Activated T-helper 1 cell treated with anti-CD3 and anti-CD28 coated beads, Interleukin-12 subunit alpha, Interleukin-12 subunit beta, Interleukin-2, Interleukin-4 antibody, amounts not matched to agents 30 ng/mL and 10 ng/mL and 1 ng/mL, durations not matched to agents 14 hours and 24 hours and 36 hours (primary cell): ENCODE measurements at regions not wholly inside any gene's neighbourhood (a gene's known extent, or its start where the extent isn't known, plus 50 kb on each side); places are given as distances from the start of the nearest gene placed in this dataset.
"Not testable (repeated sequence)": the region's sequence is repeated elsewhere in the genome, so short reads cannot be mapped to it uniquely, and the experiment has no call there.

Experiments
- DNase-seq: peaks from one replicate; pipeline ENCODE4 v3.0.0; 2021; ENCODE audit warnings: low spot score
- H3K27ac Mint-ChIP-seq: one replicate; pipeline ENCODE4 v1.8.0; 2021; ENCODE audit warnings: mild to moderate bottlenecking, mixed read lengths
- H3K27me3 Mint-ChIP-seq: one replicate; pipeline ENCODE4 v1.8.0; 2022; ENCODE audit warnings: mild to moderate bottlenecking, moderate library complexity, mixed read lengths; ENCODE audit not compliant: insufficient read depth
- H3K36me3 Mint-ChIP-seq: one replicate; pipeline ENCODE4 v1.8.0; 2021; ENCODE audit warnings: low read depth, mixed read lengths
- H3K4me1 Mint-ChIP-seq: one replicate; pipeline ENCODE4 v1.8.0; 2021; ENCODE audit warnings: low read depth, mixed read lengths
- H3K4me3 Mint-ChIP-seq: one replicate; pipeline ENCODE4 v1.8.0; 2021; ENCODE audit warnings: mild to moderate bottlenecking, moderate library complexity, mixed read lengths
- H3K9me3 Mint-ChIP-seq: one replicate; pipeline ENCODE4 v1.8.0; 2021; ENCODE audit warnings: mixed read lengths
- intact Hi-C: fragments of 100-400 bp; cut with micrococcal nuclease; formaldehyde crosslinking; loops from one replicate; pipeline ENCODE4 v1.15.1; 2024

DNA sequence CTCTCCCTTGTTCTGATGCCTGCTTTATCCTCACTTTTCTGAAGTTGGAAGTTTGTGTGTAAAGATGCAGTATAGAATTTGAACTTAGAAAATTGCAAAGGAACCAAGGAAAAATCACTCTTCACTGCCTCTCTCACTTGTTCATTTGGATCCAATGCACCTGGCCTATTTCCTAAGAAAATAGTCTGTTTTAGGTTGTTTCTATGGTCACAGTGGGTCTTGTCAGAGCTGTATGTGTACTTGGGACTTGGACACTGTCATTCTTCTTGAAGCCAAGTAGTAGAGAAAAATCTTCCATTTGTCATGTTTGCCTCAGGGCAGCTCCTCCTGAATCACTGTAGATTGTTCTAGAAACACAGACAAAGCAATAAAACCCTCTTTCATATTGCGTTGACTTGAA is 80.3 kb upstream of the SESTD1 start:
- peaks cover 2% of the 10 kb centered on the region for H3K27me3 Mint-ChIP-seq
- no peaks in the 10 kb centered on the region for H3K36me3 Mint-ChIP-seq
- H3K4me3 Mint-ChIP-seq: no peak overlapping the region
- DNase-seq: no peak
- intact Hi-C loops: no loop called here
- H3K4me1 Mint-ChIP-seq: no peaks in the 10 kb centered on the region
- no peak overlapping the region for H3K27ac Mint-ChIP-seq
- H3K9me3 Mint-ChIP-seq: no peaks in the 10 kb centered on the region

DNA sequence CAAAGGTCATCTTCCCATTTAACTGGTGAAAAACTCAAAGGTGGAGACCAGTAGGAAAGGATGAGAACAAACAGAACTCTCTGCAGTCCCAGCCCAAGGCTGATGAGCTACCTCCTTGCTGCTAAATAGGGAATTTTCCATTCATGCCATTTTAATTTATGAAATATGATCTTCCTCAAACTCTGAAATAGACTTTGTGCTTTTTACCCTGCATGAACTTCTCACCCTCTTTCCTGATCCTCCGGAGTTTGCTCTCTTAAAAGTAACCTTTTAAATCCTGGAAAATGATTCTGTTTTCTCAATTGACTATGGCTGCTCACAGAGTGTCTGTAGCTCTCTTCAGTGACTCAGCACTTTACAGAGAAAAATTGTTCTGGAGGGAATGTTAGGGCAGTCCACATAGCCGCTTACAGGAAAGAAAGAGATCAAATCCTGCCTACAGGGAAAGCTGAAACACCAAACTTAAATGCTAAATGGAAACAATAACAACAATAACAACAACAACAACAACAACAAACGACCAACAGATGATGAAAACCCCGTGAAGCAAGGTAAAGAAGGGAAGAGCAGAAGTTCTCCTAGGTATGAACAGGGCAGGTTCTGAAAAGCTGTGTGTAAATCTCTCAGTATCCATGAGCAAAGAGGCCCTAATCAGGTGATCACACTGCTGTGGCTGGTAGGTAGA is 79.8 kb upstream of the SESTD1 start:
- H3K36me3 Mint-ChIP-seq: no peaks in the 10 kb centered on the region
- DNase-seq: no peak
- H3K9me3 Mint-ChIP-seq: no peaks in the 10 kb centered on the region
- no peaks in the 10 kb centered on the region for H3K4me1 Mint-ChIP-seq
- intact Hi-C loops: no loop called here
- peaks cover 2% of the 10 kb centered on the region for H3K27me3 Mint-ChIP-seq
- H3K27ac Mint-ChIP-seq: no peak overlapping the region
- H3K4me3 Mint-ChIP-seq: no peak overlapping the region

DNA sequence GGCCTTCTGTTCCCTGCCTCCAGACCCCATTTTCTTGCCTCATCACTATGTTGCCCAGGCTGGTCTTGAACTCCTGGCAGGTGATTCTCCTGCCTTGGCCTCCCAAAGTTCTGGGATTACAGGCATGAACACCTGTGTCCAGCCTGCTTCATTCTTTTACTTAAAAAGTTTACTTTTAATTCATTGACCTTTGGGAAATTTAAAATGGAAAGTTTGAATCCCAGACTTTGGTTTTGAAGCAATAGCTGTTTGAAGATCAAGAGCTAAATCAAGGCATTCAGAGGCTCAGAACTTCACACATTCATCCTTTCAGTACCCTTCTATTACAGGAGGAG is 79.3 kb upstream of the SESTD1 start:
- H3K9me3 Mint-ChIP-seq: no peaks in the 10 kb centered on the region
- intact Hi-C loops: no loop called here
- no peak for DNase-seq
- H3K27ac Mint-ChIP-seq: no peak overlapping the region
- H3K27me3 Mint-ChIP-seq: peaks cover 2% of the 10 kb centered on the region
- H3K36me3 Mint-ChIP-seq: no peaks in the 10 kb centered on the region
- no peaks in the 10 kb centered on the region for H3K4me1 Mint-ChIP-seq
- no peak overlapping the region for H3K4me3 Mint-ChIP-seq

DNA sequence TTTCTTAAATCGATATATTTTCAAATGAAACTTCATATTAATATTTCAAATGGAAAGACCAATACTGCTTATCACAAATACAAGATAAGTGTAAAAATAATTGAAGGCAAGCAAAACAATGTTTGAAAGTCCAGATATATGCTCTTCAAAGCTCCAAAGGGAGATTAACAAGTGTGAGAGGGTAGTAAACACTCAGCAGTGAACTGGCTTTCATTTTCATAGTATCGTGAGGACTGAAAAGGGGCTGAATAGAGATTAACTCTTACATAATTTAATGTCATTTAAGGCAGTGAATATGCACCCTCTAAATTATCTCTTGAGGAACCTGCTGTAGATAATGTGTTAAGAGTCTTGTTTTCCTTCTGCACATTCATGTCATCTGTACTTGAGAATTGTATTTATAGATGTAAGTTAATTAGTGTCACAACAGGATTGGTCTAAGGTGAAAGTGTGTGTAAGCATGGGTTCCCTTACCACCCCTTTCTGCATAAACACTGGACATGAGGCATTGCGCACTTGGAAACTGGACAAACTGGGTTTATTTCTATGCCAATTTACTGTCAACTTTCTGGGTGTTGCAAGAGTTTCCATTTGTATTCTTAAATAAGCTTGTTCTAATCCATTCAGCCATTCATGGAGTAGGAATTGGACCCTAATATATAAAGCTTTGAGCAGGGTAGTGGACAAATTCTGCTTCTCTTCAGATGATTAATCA is 76.7 kb upstream of the SESTD1 start:
- no peaks in the 10 kb centered on the region for H3K36me3 Mint-ChIP-seq
- H3K27me3 Mint-ChIP-seq: peaks cover 2% of the 10 kb centered on the region
- no peaks in the 10 kb centered on the region for H3K9me3 Mint-ChIP-seq
- intact Hi-C loops: no loop called here
- DNase-seq: no peak
- H3K4me3 Mint-ChIP-seq: no peak overlapping the region
- no peak overlapping the region for H3K27ac Mint-ChIP-seq
- H3K4me1 Mint-ChIP-seq: no peaks in the 10 kb centered on the region

DNA sequence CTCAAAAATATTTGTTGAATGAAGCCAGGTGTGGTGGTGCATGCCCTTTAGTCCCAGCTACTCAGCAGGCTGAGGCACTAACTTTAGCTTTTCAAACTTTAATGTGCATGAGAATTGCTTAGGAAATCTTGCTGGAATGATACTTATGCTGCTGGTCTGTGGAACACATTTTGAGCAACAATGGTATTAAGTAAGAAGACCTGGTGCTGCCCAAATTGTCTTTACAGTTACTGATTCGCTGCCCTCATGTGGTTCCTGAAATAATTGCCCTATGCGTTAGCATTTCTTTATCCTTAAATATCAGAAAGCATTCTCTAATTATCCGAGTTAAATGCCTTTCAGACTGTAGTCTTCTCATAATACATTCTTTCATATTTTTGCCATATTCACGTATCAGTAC is 76.0 kb upstream of the SESTD1 start:
- intact Hi-C loops: loop anchor here (1.0 kb wide), 1 partner anchor 121 kb away; no protein-coding TSS in a partner anchor
- Mint-ChIP-seq H3K27ac (no peak overlapping the region), H3K27me3 (peaks cover 2% of the 10 kb centered on the region), H3K9me3 (no peaks in the 10 kb centered on the region), H3K4me3 (no peak overlapping the region), H3K4me1 (no peaks in the 10 kb centered on the region), H3K36me3 (no peaks in the 10 kb centered on the region)
- DNase-seq: no peak

DNA sequence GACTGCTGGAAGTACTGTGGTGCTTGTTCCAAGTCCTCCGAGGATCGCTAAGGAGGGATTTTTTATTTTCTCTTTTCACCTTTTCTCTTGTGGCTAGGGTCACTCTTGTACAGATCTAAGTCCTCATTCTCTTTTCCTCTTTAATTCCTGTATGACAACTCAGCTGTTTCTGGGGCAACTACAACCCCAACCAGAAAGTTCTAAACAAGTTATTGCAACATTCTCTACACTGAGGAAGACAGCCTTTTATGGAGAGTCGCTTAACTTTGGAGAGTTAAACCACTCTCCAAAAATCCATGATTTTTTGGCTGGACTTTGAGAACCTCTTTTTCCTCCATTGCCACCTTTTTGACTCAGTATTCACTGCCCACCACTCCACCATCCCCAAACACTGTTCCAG is 74.0 kb upstream of the SESTD1 start:
- no peak for DNase-seq
- intact Hi-C loops: no loop called here
- Mint-ChIP-seq H3K4me1 (no peaks in the 10 kb centered on the region), H3K4me3 (no peak overlapping the region), H3K27me3 (peaks cover 2% of the 10 kb centered on the region), H3K36me3 (no peaks in the 10 kb centered on the region), H3K9me3 (no peaks in the 10 kb centered on the region), H3K27ac (no peak overlapping the region)

DNA sequence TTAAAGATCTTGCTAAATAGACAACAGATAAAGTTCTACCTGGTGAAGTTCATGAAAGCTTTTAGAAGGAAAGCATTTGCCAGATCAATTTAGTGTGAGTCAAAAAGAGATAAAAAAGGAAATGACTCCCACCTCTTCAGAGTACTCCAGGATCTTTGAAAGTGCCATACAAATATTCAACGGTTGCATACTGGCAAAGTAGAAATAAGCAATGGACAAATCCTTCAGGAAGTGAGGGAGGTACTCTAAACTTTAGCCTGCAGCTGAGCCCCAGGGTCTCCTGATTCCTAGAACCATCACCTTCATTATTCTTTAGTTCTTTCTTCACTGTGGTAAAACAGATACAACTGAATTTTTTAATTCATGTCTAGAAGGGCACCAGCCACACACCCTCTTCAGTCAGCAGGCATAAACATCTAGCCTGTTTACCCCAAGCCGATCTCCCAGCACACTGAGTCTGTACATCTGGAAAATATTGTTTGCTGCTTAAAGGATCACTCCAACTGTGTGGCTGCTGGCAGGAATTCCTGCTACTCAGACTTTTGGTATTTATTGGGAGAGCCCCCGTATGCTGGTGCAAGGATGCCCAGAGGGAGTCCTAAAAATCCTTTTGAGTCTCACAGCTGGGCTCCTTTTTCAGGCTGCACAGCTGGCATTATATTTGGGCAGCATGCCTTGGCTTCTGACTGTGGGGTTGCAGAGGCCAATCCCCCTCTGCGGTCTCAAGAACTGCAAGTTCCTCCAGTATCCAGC is 72.3 kb upstream of the SESTD1 start:
- Mint-ChIP-seq H3K36me3 (no peaks in the 10 kb centered on the region), H3K4me1 (no peaks in the 10 kb centered on the region), H3K4me3 (no peak overlapping the region), H3K9me3 (no peaks in the 10 kb centered on the region), H3K27me3 (peaks cover 6% of the 10 kb centered on the region), H3K27ac (no peak overlapping the region)
- no peak for DNase-seq
- intact Hi-C loops: no loop called here

DNA sequence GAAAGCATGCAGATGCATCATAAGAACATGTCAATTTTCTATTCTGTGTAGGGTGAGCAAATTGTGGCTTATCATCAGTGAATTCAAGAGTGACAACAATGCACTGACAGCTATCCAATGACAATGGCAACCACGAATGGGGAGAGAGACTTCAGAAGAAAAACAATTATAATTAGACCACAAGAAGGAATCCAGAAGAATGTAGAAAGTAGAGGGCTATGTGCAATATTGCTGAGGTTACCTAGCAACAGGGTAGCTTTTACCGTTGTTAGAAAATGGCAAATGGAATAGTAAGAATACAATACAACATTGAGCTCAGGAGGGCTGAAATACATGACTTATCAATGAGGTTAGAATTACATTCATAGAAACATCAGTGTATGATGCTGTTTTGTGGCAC is 71.1 kb upstream of the SESTD1 start:
- no peak for DNase-seq
- intact Hi-C loops: no loop called here
- Mint-ChIP-seq H3K4me3 (no peak overlapping the region), H3K27ac (no peak overlapping the region), H3K4me1 (no peaks in the 10 kb centered on the region), H3K36me3 (no peaks in the 10 kb centered on the region), H3K9me3 (no peaks in the 10 kb centered on the region), H3K27me3 (peaks cover 8% of the 10 kb centered on the region)

DNA sequence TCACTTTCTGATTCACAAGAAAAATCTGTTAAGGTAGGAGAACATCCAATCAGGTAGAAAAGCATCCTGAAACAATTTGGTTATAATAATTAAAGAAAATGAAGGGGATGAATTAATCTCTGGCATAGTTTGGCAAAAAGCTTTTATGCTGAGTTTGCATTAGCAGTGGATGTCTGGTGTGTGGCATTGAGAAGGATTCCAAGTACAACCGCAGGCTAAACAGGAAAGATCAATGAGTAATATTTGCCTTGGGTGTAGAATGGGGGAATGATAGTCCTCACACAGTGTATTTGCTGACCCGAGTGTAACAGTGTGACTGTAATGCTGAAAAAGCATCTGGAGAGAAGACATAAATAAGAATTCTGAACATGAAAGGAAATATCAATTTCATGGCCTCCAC is 68.3 kb upstream of the SESTD1 start:
- no peaks in the 10 kb centered on the region for H3K4me1 Mint-ChIP-seq
- no peaks in the 10 kb centered on the region for H3K9me3 Mint-ChIP-seq
- no peak overlapping the region for H3K27ac Mint-ChIP-seq
- peaks cover 16% of the 10 kb centered on the region for H3K27me3 Mint-ChIP-seq
- intact Hi-C loops: no loop called here
- DNase-seq: no peak
- no peak overlapping the region for H3K4me3 Mint-ChIP-seq
- H3K36me3 Mint-ChIP-seq: no peaks in the 10 kb centered on the region

DNA sequence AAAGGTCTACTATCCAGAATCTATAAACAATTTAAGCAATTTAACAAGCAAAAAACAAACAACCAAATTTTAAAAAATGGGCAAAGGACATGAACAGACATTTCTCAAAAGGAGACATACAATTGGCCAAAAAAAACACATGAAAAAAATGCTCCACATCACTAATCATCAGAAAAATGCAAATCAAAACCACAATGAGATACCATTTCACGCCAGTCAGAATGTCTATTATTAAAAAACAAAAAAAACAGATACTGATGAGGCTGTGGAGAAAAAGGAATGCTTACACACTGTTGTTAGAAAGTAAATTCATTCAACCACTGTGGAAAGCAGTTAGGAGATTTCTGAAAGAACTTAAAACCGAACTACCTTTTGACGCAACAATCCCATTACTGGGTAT is 66.4 kb upstream of the SESTD1 start:
- Mint-ChIP-seq H3K36me3 (no peaks in the 10 kb centered on the region), H3K27me3 (peaks cover 17% of the 10 kb centered on the region), H3K4me3 (no peak overlapping the region), H3K27ac (no peak overlapping the region), H3K9me3 (no peaks in the 10 kb centered on the region), H3K4me1 (no peaks in the 10 kb centered on the region)
- intact Hi-C loops: no loop called here
- no peak for DNase-seq

DNA sequence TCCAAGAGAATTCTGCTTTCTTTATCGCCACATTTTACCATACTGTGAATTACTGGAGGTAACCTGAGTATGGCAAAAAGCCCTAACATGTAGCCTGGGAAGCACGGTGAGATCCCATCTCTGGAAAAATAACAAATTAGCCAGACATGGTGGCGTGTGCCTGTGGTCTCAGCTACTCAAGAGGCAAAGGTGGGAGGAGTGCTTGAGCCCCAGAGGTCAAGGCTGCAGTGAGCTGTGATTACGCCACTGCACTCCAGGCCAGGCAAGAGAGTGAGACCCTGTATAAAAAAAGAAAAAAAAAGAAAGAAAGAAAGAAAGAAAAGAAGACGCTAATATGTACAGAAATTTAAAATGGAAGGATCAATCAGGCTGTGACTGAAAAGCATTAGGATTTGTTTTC is 57.7 kb upstream of the SESTD1 start:
- H3K27me3 Mint-ChIP-seq: peaks cover 4% of the 10 kb centered on the region
- no peak for DNase-seq
- no peak overlapping the region for H3K27ac Mint-ChIP-seq
- H3K4me1 Mint-ChIP-seq: no peaks in the 10 kb centered on the region
- intact Hi-C loops: no loop called here
- no peak overlapping the region for H3K4me3 Mint-ChIP-seq
- H3K36me3 Mint-ChIP-seq: no peaks in the 10 kb centered on the region
- no peaks in the 10 kb centered on the region for H3K9me3 Mint-ChIP-seq

DNA sequence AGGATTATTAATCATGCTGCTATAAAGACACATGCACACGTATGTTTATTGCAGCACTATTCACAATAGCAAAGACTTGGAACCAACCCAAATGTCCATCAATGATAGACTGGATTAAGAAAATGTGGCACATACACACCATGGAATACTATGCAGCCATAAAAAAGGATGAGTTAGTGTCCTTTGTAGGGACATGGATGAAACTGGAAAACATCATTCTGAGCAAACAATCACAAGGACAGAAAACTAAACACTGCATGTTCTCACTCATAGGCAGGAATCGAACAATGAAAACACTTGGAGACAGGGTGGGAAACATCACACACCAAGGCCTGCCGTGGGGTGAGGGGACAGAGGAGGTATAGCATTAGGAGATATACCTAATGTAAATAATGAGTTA is 56.4 kb upstream of the SESTD1 start:
- intact Hi-C loops, H3K27me3 Mint-ChIP-seq, H3K4me3 Mint-ChIP-seq, H3K9me3 Mint-ChIP-seq, H3K4me1 Mint-ChIP-seq, H3K36me3 Mint-ChIP-seq, DNase-seq, H3K27ac Mint-ChIP-seq: not testable (repeated sequence)

DNA sequence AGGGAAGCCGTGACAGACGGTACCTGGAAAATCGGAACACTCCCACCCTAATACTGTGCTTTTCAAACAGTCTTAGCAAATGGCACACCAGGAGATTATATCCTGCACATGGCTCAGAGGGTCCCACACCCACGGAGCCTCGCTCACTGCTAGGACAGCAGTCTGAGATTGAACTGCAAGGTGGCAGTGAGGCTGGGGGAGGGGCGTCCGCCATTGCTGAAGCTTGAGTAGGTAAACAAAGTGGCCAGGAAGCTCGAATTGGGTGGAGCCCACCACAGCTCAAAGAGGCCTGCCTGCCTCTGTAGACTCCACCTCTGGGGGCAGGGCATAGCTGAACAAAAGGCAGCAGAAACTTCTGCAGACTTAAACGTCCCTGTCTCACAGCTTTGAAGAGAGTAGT is 50.1 kb upstream of the SESTD1 start:
- H3K36me3 Mint-ChIP-seq, DNase-seq, H3K9me3 Mint-ChIP-seq, H3K4me3 Mint-ChIP-seq, H3K27ac Mint-ChIP-seq, H3K4me1 Mint-ChIP-seq, intact Hi-C loops: not testable (repeated sequence)
- H3K27me3 Mint-ChIP-seq: peaks cover 11% of the 10 kb centered on the region
